Calu3 (cell line): ENCODE measurements at regions not wholly inside any gene's neighbourhood (a gene's known extent, or its start where the extent isn't known, plus 50 kb on each side); places are given as distances from the start of the nearest gene placed in this dataset.

Experiments
- BruUV-seq: library from RNA; stranded (reverse); fragments of 400-500 nt; replicated peaks from 2 replicates; lab custom pipeline; 2021; lab: Mats Ljungman, UMichigan
- CTCF ChIA-PET: fragments of 300-600 bp; sonication (Branson Sonifier 250); formaldehyde crosslinking; loops from one replicate; lab custom pipeline; 2022; ENCODE audit warnings: antibody characterized with exemption; lab: Charles Lee
- DNase-seq: peaks from one replicate; pipeline ENCODE4 v3.0.0; 2022
- H3K27ac Mint-ChIP-seq: one replicate; pipeline ENCODE4 v1.8.0; 2022; ENCODE audit warnings: mixed read lengths; ENCODE audit not compliant: unreplicated experiment
- H3K27me3 Mint-ChIP-seq: one replicate; pipeline ENCODE4 v1.8.0; 2022; ENCODE audit warnings: mixed read lengths; ENCODE audit not compliant: unreplicated experiment
- H3K36me3 Mint-ChIP-seq: one replicate; pipeline ENCODE4 v1.8.0; 2022; ENCODE audit warnings: mild to moderate bottlenecking, moderate library complexity, mixed read lengths; ENCODE audit not compliant: insufficient read depth, unreplicated experiment
- H3K4me1 Mint-ChIP-seq: one replicate; pipeline ENCODE4 v1.8.0; 2022; ENCODE audit warnings: mild to moderate bottlenecking, low read depth, mixed read lengths; ENCODE audit not compliant: unreplicated experiment
- H3K4me3 Mint-ChIP-seq: one replicate; pipeline ENCODE4 v1.8.0; 2022; ENCODE audit warnings: mild to moderate bottlenecking, low read depth, moderate library complexity, mixed read lengths; ENCODE audit not compliant: unreplicated experiment
- H3K9me3 Mint-ChIP-seq: one replicate; pipeline ENCODE4 v1.8.0; 2022; ENCODE audit warnings: low read depth, mixed read lengths; ENCODE audit not compliant: unreplicated experiment
- CTCF ChIP-seq: fragments of 200-600 bp; IDR thresholded peaks from one replicate; pipeline ENCODE4 v1.8.0; 2022; ENCODE audit warnings: antibody characterized with exemption; ENCODE audit not compliant: unreplicated experiment
- intact Hi-C: fragments of 100-400 bp; cut with micrococcal nuclease; formaldehyde crosslinking; loops from one replicate; pipeline ENCODE4 v1.10.0; 2022; ENCODE audit not compliant: unreplicated experiment

- Mint-ChIP-seq H3K9me3 (no peaks in the 10 kb centered on the region), H3K36me3 (no peaks in the 10 kb centered on the region), H3K4me3 (no peak overlapping the region), H3K4me1 (no peaks in the 10 kb centered on the region), H3K27me3 (no peaks in the 10 kb centered on the region), H3K27ac (no peak overlapping the region)
- CTCF ChIA-PET: no interaction called here
- intact Hi-C loops: no loop called here
- BruUV-seq: no TSS peak
- TF ChIP-seq CTCF: no peak
- DNase-seq: no peak
Observed at GRCh38 chr4:187767158-187767557, 228.4 kb upstream of the ZFP42 start.

DNA sequence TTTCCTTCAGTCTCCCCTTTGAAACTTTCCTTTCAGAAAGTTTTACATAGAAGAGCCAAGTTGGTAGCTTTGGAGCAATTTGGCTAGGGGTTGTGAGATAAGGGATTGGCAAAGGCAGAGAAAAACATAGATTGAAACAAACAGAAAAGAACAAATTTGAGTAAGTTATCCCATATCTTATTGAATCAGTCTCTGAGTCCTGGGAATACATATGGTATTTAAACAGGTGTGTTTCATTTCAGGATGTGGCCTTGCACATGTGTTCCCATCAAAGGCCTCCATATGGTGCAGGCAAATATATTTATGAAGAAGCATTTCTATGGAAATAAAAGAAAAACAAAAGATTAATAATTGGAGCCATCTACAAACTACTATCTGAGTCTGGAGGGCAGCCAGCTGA, 227.9 kb upstream of the ZFP42 start:
- no peak overlapping the region for H3K27ac Mint-ChIP-seq
- H3K27me3 Mint-ChIP-seq: no peaks in the 10 kb centered on the region
- no peak overlapping the region for H3K4me3 Mint-ChIP-seq
- CTCF ChIA-PET: no interaction called here
- BruUV-seq: no TSS peak
- no peaks in the 10 kb centered on the region for H3K4me1 Mint-ChIP-seq
- intact Hi-C loops: no loop called here
- no peaks in the 10 kb centered on the region for H3K9me3 Mint-ChIP-seq
- no peak for DNase-seq
- H3K36me3 Mint-ChIP-seq: no peaks in the 10 kb centered on the region
- TF ChIP-seq CTCF: no peak

GRCh38 chr4:187770345-187770744, 225.2 kb upstream of the ZFP42 start:
- Mint-ChIP-seq H3K4me1 (no peaks in the 10 kb centered on the region), H3K4me3 (no peak overlapping the region), H3K27me3 (no peaks in the 10 kb centered on the region), H3K27ac (no peak overlapping the region), H3K9me3 (no peaks in the 10 kb centered on the region), H3K36me3 (no peaks in the 10 kb centered on the region)
- intact Hi-C loops: no loop called here
- no peak for DNase-seq
- CTCF ChIA-PET: no interaction called here
- BruUV-seq: no TSS peak
- no peak for TF ChIP-seq CTCF

- H3K9me3 Mint-ChIP-seq: peaks cover 5% of the 10 kb centered on the region
- TF ChIP-seq CTCF: no peak
- H3K27ac Mint-ChIP-seq: no peak overlapping the region
- BruUV-seq: no TSS peak
- DNase-seq: no peak
- no peak overlapping the region for H3K4me3 Mint-ChIP-seq
- CTCF ChIA-PET: no interaction called here
- peaks cover 8% of the 10 kb centered on the region for H3K4me1 Mint-ChIP-seq
- peaks cover 3% of the 10 kb centered on the region for H3K36me3 Mint-ChIP-seq
- intact Hi-C loops: no loop called here
- no peaks in the 10 kb centered on the region for H3K27me3 Mint-ChIP-seq
Observed at GRCh38 chr4:187777954-187778353, 217.6 kb upstream of the ZFP42 start.
